ENCODE measurements at regions not wholly inside any gene's neighbourhood (a gene's known extent, or its start where the extent isn't known, plus 50 kb on each side); places are given as distances from the start of the nearest gene placed in this dataset.

GRCh38 chr5:109566361-109566760 lies 123.4 kb upstream of the MAN2A1 start:
- H3K4me3 ChIP-seq (ENCODE audit: low read length), result no peak overlapping the region
- H3K4me1 ChIP-seq (ENCODE audit: control insufficient read depth, low read length), result no peaks in the 10 kb centered on the region
- H4K20me1 ChIP-seq (ENCODE audit: control insufficient read depth, insufficient read depth, low read depth, low read length), result no peaks in the 10 kb centered on the region
- H3K79me2 ChIP-seq (ENCODE audit: control insufficient read depth, low read length), result no peaks in the 10 kb centered on the region
- TF ChIP-seq CTCF (IDR thresholded peaks at IDR 0.05; ENCODE audit: low read depth, low read length, poor library complexity, severe bottlenecking) (no peak), EZH2phosphoT487 (IDR thresholded peaks at IDR 0.05; ENCODE audit: borderline replicate concordance, low read length) (no peak)
- H3K4me2 ChIP-seq (ENCODE audit: low read length), result no peak overlapping the region
- H3K27ac ChIP-seq (ENCODE audit: low read depth, low read length), result no peak overlapping the region
- no peaks in the 10 kb centered on the region for H3K9me2 ChIP-seq (replicated peaks; ENCODE audit: control insufficient read depth, low read length)
- H3F3A ChIP-seq (ENCODE audit: control insufficient read depth, insufficient read depth), result no peaks in the 10 kb centered on the region
- H3K36me3 ChIP-seq (ENCODE audit: control insufficient read depth, low read length), result no peaks in the 10 kb centered on the region
- H3K9me3 ChIP-seq (ENCODE audit: control insufficient read depth, insufficient read depth, low read length), result no peaks in the 10 kb centered on the region
- no peaks in the 10 kb centered on the region for H3K27me3 ChIP-seq (ENCODE audit: control insufficient read depth, low read length)

GRCh38 chr5:109563739-109564138 lies 126.0 kb upstream of the MAN2A1 start:
- no peaks in the 10 kb centered on the region for H3F3A ChIP-seq (ENCODE audit: control insufficient read depth, insufficient read depth)
- H4K20me1 ChIP-seq (ENCODE audit: control insufficient read depth, insufficient read depth, low read depth, low read length), result no peaks in the 10 kb centered on the region
- no peak for TF ChIP-seq EZH2phosphoT487 (IDR thresholded peaks at IDR 0.05; ENCODE audit: borderline replicate concordance, low read length)
- TF ChIP-seq CTCF (IDR thresholded peaks at IDR 0.05; ENCODE audit: low read depth, low read length, poor library complexity, severe bottlenecking), result no peak
- no peaks in the 10 kb centered on the region for H3K4me1 ChIP-seq (ENCODE audit: control insufficient read depth, low read length)
- no peak overlapping the region for H3K4me2 ChIP-seq (ENCODE audit: low read length)
- no peaks in the 10 kb centered on the region for H3K9me3 ChIP-seq (ENCODE audit: control insufficient read depth, insufficient read depth, low read length)
- H3K4me3 ChIP-seq (ENCODE audit: low read length), result no peak overlapping the region
- no peak overlapping the region for H3K27ac ChIP-seq (ENCODE audit: low read depth, low read length)
- no peaks in the 10 kb centered on the region for H3K9me2 ChIP-seq (replicated peaks; ENCODE audit: control insufficient read depth, low read length)
- H3K79me2 ChIP-seq (ENCODE audit: control insufficient read depth, low read length), result no peaks in the 10 kb centered on the region
- H3K36me3 ChIP-seq (ENCODE audit: control insufficient read depth, low read length), result no peaks in the 10 kb centered on the region
- no peaks in the 10 kb centered on the region for H3K27me3 ChIP-seq (ENCODE audit: control insufficient read depth, low read length)

- H3K4me2 ChIP-seq (ENCODE audit: low read length), result no peak overlapping the region
- H3K4me3 ChIP-seq (ENCODE audit: low read length), result no peak overlapping the region
- H3K36me3 ChIP-seq (ENCODE audit: control insufficient read depth, low read length), result no peaks in the 10 kb centered on the region
- no peaks in the 10 kb centered on the region for H4K20me1 ChIP-seq (ENCODE audit: control insufficient read depth, insufficient read depth, low read depth, low read length)
- no peaks in the 10 kb centered on the region for H3K9me3 ChIP-seq (ENCODE audit: control insufficient read depth, insufficient read depth, low read length)
- H3K4me1 ChIP-seq (ENCODE audit: control insufficient read depth, low read length), result no peaks in the 10 kb centered on the region
- TF ChIP-seq EZH2phosphoT487 (IDR thresholded peaks at IDR 0.05; ENCODE audit: borderline replicate concordance, low read length) (no peak), CTCF (IDR thresholded peaks at IDR 0.05; ENCODE audit: low read depth, low read length, poor library complexity, severe bottlenecking) (no peak)
- no peak overlapping the region for H3K27ac ChIP-seq (ENCODE audit: low read depth, low read length)
- H3K9me2 ChIP-seq (replicated peaks; ENCODE audit: control insufficient read depth, low read length), result no peaks in the 10 kb centered on the region
- no peaks in the 10 kb centered on the region for H3K27me3 ChIP-seq (ENCODE audit: control insufficient read depth, low read length)
- no peaks in the 10 kb centered on the region for H3K79me2 ChIP-seq (ENCODE audit: control insufficient read depth, low read length)
- no peaks in the 10 kb centered on the region for H3F3A ChIP-seq (ENCODE audit: control insufficient read depth, insufficient read depth)
Observed at GRCh38 chr5:109563189-109563588, 126.5 kb upstream of the MAN2A1 start.

GRCh38 chr5:109562441-109562840 lies 127.3 kb upstream of the MAN2A1 start:
- Histone ChIP-seq H3K79me2 (ENCODE audit: control insufficient read depth, low read length) (no peaks in the 10 kb centered on the region), H3K4me3 (ENCODE audit: low read length) (no peak overlapping the region), H3K27ac (ENCODE audit: low read depth, low read length) (no peak overlapping the region), H4K20me1 (ENCODE audit: control insufficient read depth, insufficient read depth, low read depth, low read length) (no peaks in the 10 kb centered on the region), H3K27me3 (ENCODE audit: control insufficient read depth, low read length) (no peaks in the 10 kb centered on the region), H3K9me2 (replicated peaks; ENCODE audit: control insufficient read depth, low read length) (no peaks in the 10 kb centered on the region), H3K9me3 (ENCODE audit: control insufficient read depth, insufficient read depth, low read length) (no peaks in the 10 kb centered on the region), H3K4me1 (ENCODE audit: control insufficient read depth, low read length) (no peaks in the 10 kb centered on the region), H3K36me3 (ENCODE audit: control insufficient read depth, low read length) (no peaks in the 10 kb centered on the region), H3K4me2 (ENCODE audit: low read length) (no peak overlapping the region), H3F3A (ENCODE audit: control insufficient read depth, insufficient read depth) (no peaks in the 10 kb centered on the region)
- TF ChIP-seq CTCF (IDR thresholded peaks at IDR 0.05; ENCODE audit: low read depth, low read length, poor library complexity, severe bottlenecking) (no peak), EZH2phosphoT487 (IDR thresholded peaks at IDR 0.05; ENCODE audit: borderline replicate concordance, low read length) (no peak)

Data from DOHH2 (cell line).